Fibroblast of upper back skin (primary cell): ENCODE measurements at regions not wholly inside any gene's neighbourhood (a gene's known extent, or its start where the extent isn't known, plus 50 kb on each side); places are given as distances from the start of the nearest gene placed in this dataset.

Experiments
- DNase-seq: peaks from one replicate; pipeline ENCODE4 v3.0.0-alpha.2; 2013

GRCh38 chr18:10401930-10402329 lies 52.5 kb upstream of the APCDD1 start:
- DNase-seq, result no peak

DNA sequence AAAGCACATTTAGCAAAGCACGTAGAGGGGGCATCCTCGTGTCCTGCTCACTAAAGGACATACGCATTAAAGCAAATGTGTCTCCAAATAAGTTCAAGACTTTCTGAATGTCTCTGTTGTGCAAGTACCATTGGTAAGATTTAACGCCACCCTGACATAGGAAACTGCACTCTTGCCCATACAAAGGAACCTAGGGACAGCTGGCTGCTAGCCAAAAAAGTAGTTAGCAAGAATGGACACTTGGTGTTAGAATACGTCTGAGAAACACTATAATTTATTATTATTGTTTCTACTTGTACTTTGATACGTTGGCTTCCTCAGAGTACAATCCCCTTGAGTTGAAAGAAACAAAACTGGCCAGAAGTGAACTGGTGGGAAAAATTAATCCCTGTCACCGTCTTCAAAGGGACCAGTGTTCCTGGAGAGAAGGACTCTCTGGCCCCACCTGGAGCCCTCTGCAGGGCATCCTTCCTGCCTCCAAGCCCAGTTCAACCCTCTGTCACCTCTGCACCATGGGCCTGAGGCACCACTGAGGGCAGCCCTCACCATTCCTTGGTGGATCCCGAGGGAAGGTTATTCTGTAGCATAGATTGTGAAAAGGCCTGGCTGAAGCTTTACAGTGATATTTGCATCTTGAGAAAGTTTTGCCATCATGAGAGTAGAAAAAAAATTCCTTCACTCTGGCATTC lies 51.4 kb upstream of the APCDD1 start:
- no peak for DNase-seq

GRCh38 chr18:10403708-10404107 lies 50.7 kb upstream of the APCDD1 start:
- DNase-seq, result no peak

DNA sequence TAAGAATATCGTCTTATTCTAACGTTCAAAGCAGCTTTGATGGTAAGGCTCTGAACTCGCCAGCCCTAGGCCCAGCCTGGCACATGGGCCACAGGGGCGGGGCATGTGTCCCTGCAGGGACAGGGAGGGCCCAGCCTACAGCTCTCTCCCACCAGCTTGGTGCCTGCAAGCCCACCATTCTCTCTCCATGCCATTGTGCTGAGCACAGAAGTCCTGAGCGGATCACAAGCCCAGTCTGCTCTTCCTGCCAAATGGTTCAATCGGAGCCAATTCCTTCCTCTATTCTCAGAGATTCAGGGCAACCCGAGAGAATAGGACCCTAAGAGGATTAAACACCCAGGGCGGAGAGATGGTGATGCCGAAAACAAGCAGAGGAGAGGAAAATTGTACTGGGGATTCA lies 50.3 kb upstream of the APCDD1 start:
- no peak for DNase-seq
